Colonic mucosa (tissue), 4 donors: ENCODE measurements at regions not wholly inside any gene's neighbourhood (a gene's known extent, or its start where the extent isn't known, plus 50 kb on each side); places are given as distances from the start of the nearest gene placed in this dataset.

Source experiments
- DNase-seq: peaks from one replicate; pipeline ENCODE4 v3.0.0-alpha.2; 2020
- H3K27ac ChIP-seq: fragments of 200-600 bp; one replicate; pipeline ENCODE4 v1.8.0; 2021
- H3K27me3 ChIP-seq: fragments of 200-600 bp; one replicate; pipeline ENCODE4 v1.8.0; 2021
- H3K36me3 ChIP-seq: fragments of 200-600 bp; one replicate; pipeline ENCODE4 v1.8.0; 2021
- H3K4me1 ChIP-seq: fragments of 200-600 bp; one replicate; pipeline ENCODE4 v1.8.0; 2021; ENCODE audit warnings: mild to moderate bottlenecking
- H3K4me3 ChIP-seq: fragments of 200-600 bp; one replicate; pipeline ENCODE4 v1.8.0; 2021
- H3K9ac ChIP-seq, 2 donors: one replicate each; pipeline ENCODE4 v1.7.0; 2013; ENCODE audit warnings: control low read depth in 2 of 2, low read depth in 2 of 2, low read length in 2 of 2
- H3K9me3 ChIP-seq: fragments of 200-600 bp; one replicate; pipeline ENCODE4 v1.8.0; 2021
- intact Hi-C: fragments of 100-400 bp; cut with DNase I; formaldehyde crosslinking; loops from one replicate; pipeline ENCODE4 v1.14.1; 2022
- TF ChIP-seq, protein P1 (sequence below): fragments of 200-600 bp; IDR thresholded peaks from one replicate; pipeline ENCODE4 v1.8.0; 2022; ENCODE audit warnings: antibody characterized with exemption, mild to moderate bottlenecking
- donor health status: healthy.
- donor health status: DM: no; HTN: no; CAD: no.
- donor health status: DM: no; HTN: no; CAD: no.

- TF ChIP-seq, protein P1, sequence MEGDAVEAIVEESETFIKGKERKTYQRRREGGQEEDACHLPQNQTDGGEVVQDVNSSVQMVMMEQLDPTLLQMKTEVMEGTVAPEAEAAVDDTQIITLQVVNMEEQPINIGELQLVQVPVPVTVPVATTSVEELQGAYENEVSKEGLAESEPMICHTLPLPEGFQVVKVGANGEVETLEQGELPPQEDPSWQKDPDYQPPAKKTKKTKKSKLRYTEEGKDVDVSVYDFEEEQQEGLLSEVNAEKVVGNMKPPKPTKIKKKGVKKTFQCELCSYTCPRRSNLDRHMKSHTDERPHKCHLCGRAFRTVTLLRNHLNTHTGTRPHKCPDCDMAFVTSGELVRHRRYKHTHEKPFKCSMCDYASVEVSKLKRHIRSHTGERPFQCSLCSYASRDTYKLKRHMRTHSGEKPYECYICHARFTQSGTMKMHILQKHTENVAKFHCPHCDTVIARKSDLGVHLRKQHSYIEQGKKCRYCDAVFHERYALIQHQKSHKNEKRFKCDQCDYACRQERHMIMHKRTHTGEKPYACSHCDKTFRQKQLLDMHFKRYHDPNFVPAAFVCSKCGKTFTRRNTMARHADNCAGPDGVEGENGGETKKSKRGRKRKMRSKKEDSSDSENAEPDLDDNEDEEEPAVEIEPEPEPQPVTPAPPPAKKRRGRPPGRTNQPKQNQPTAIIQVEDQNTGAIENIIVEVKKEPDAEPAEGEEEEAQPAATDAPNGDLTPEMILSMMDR = no peak
- Histone ChIP-seq H3K9me3 (no peaks in the 10 kb centered on the region), H3K36me3 (no peaks in the 10 kb centered on the region), H3K9ac (no peak overlapping the region), H3K27ac (no peak overlapping the region), H3K27me3 (no peaks in the 10 kb centered on the region), H3K4me1 (no peaks in the 10 kb centered on the region), H3K4me3 (no peak overlapping the region)
- intact Hi-C loops = no loop called here
- DNase-seq = no peak
Observed at GRCh38 chr22:22817468-22818201, 70.0 kb upstream of the IGLL5 start.

GRCh38 chr22:22818202-22818538 is 69.4 kb upstream of the IGLL5 start:
- intact Hi-C loops = no loop called here

GRCh38 chr22:22818861-22819855 is 68.5 kb upstream of the IGLL5 start:
- no peaks in the 10 kb centered on the region for H3K9me3 ChIP-seq
- intact Hi-C loops = no loop called here
- no peaks in the 10 kb centered on the region for H3K36me3 ChIP-seq
- TF ChIP-seq, protein P1 = no peak
- no peak overlapping the region for H3K9ac ChIP-seq
- no peaks in the 10 kb centered on the region for H3K4me1 ChIP-seq
- no peaks in the 10 kb centered on the region for H3K27me3 ChIP-seq
- no peak overlapping the region for H3K4me3 ChIP-seq
- DNase-seq = no peak
- H3K27ac ChIP-seq = no peak overlapping the region

More at GRCh38 chr22:22818202-22818538, 69.4 kb upstream of the IGLL5 start:
- Histone ChIP-seq H3K4me1 (no peaks in the 10 kb centered on the region), H3K9ac (no peak overlapping the region), H3K36me3 (no peaks in the 10 kb centered on the region), H3K27me3 (no peaks in the 10 kb centered on the region), H3K9me3 (no peaks in the 10 kb centered on the region), H3K4me3 (no peak overlapping the region), H3K27ac (no peak overlapping the region)
- TF ChIP-seq, protein P1 = no peak
- no peak for DNase-seq

GRCh38 chr22:22820076-22820475 is 67.5 kb upstream of the IGLL5 start:
- Histone ChIP-seq H3K9me3 (no peaks in the 10 kb centered on the region), H3K27me3 (no peaks in the 10 kb centered on the region), H3K4me3 (no peak overlapping the region), H3K27ac (no peak overlapping the region), H3K9ac (no peak overlapping the region), H3K4me1 (no peaks in the 10 kb centered on the region), H3K36me3 (no peaks in the 10 kb centered on the region)
- TF ChIP-seq, protein P1 = no peak
- no peak for DNase-seq
- intact Hi-C loops = no loop called here

DNA sequence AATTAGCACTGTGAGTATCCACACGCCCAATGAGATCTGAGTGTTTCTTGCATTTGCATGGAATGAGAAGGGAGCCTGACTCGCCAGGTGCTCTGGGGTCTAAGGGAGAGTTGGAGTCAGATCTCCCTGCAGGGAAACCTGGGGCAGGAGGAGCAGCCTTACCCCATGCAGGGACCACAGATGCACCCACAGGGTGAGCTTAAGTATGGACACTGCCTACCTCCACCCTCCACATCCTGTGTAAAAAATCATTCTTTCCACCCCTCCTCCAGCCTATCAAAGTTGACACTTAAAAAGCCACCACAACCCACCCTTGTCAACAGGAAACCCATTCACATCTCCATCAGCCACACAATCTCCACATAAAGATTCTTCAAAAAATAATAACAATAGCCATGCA is 67.0 kb upstream of the IGLL5 start:
- Histone ChIP-seq H3K27me3 (no peaks in the 10 kb centered on the region), H3K9ac (no peak overlapping the region), H3K36me3 (no peaks in the 10 kb centered on the region), H3K27ac (no peak overlapping the region), H3K4me3 (no peak overlapping the region), H3K9me3 (no peaks in the 10 kb centered on the region), H3K4me1 (no peaks in the 10 kb centered on the region)
- no peak for DNase-seq
- intact Hi-C loops = no loop called here
- TF ChIP-seq, protein P1 = no peak
